HEK293 (cell line): ENCODE measurements at regions not wholly inside any gene's neighbourhood (a gene's known extent, or its start where the extent isn't known, plus 50 kb on each side); places are given as distances from the start of the nearest gene placed in this dataset.
A peak's percentile ranks its signal among the peaks of the same experiment; 100 is the strongest.

Experiments used
- FEZF1 ChIP-seq: fragments of 450-650 bp; formaldehyde crosslinking; IDR thresholded peaks from 2 replicates; pipeline ENCODE4 v1.5.1; 2016; ENCODE audit warnings: missing biosample characterization, missing genetic modification characterization
- MEIS1 ChIP-seq: sonication (generic); formaldehyde crosslinking; IDR thresholded peaks from 2 replicates; pipeline ENCODE4 v1.8.1; 2022; ENCODE audit warnings: missing genetic modification reagents, mild to moderate bottlenecking, borderline replicate concordance
- OSR2 ChIP-seq: fragments of 450-650 bp; formaldehyde crosslinking; IDR thresholded peaks from 2 replicates; pipeline ENCODE4 v1.5.1; 2016; ENCODE audit warnings: missing biosample characterization, missing genetic modification characterization
- PBX3 ChIP-seq: sonication (generic); formaldehyde crosslinking; IDR thresholded peaks from 2 replicates; pipeline ENCODE4 v1.8.1; 2022; ENCODE audit warnings: mild to moderate bottlenecking, moderate library complexity, missing genetic modification reagents
- TSHZ1 ChIP-seq: fragments of 450-650 bp; formaldehyde crosslinking; IDR thresholded peaks from 2 replicates; pipeline ENCODE4 v1.5.1; 2016; ENCODE audit warnings: missing biosample characterization, missing genetic modification characterization, borderline replicate concordance
- WT1 ChIP-seq: fragments of 450-650 bp; formaldehyde crosslinking; IDR thresholded peaks from 2 replicates; pipeline ENCODE4 v1.5.1; 2016; ENCODE audit warnings: missing biosample characterization, missing genetic modification characterization
- ZBTB8A ChIP-seq: fragments of 450-650 bp; formaldehyde crosslinking; IDR thresholded peaks from 2 replicates; pipeline ENCODE4 v1.5.1; 2016; ENCODE audit warnings: missing biosample characterization, missing genetic modification characterization
- ZNF112 ChIP-seq: fragments of 450-650 bp; formaldehyde crosslinking; IDR thresholded peaks from 2 replicates; pipeline ENCODE4 v1.5.0; 2017; ENCODE audit warnings: missing biosample characterization, missing genetic modification characterization
- ZNF169 ChIP-seq: fragments of 450-650 bp; formaldehyde crosslinking; IDR thresholded peaks from 2 replicates; pipeline ENCODE4 v1.5.1; 2016; ENCODE audit warnings: missing biosample characterization, missing genetic modification characterization
- ZNF341 ChIP-seq: fragments of 450-650 bp; formaldehyde crosslinking; IDR thresholded peaks from 2 replicates; pipeline ENCODE4; 2016; ENCODE audit warnings: low read depth, missing biosample characterization, missing genetic modification characterization
- ZNF473 ChIP-seq: fragments of 450-650 bp; formaldehyde crosslinking; IDR thresholded peaks from 2 replicates; pipeline ENCODE4 v1.5.1; 2017; ENCODE audit warnings: missing biosample characterization, missing genetic modification characterization
- ZNF513 ChIP-seq: fragments of 450-650 bp; IDR thresholded peaks from 2 replicates; pipeline ENCODE4 v1.5.1; 2018; ENCODE audit warnings: missing biosample characterization, missing genetic modification characterization
- ZNF514 ChIP-seq: fragments of 450-650 bp; formaldehyde crosslinking; IDR thresholded peaks from 2 replicates; pipeline ENCODE4 v1.5.1; 2016; ENCODE audit warnings: missing biosample characterization, missing genetic modification characterization
- ZNF530 ChIP-seq: fragments of 450-650 bp; formaldehyde crosslinking; IDR thresholded peaks from 2 replicates; pipeline ENCODE4 v1.5.1; 2016; ENCODE audit warnings: low read depth, missing biosample characterization, missing genetic modification characterization
- ZNF561 ChIP-seq: fragments of 450-650 bp; IDR thresholded peaks from 2 replicates; pipeline ENCODE4 v1.5.1; 2018; ENCODE audit warnings: missing biosample characterization, missing genetic modification characterization, borderline replicate concordance
- ZNF610 ChIP-seq: fragments of 450-650 bp; formaldehyde crosslinking; IDR thresholded peaks from 2 replicates; pipeline ENCODE4 v1.5.1; 2016; ENCODE audit warnings: missing biosample characterization, missing genetic modification characterization, borderline replicate concordance
- ZNF747 ChIP-seq: fragments of 450-650 bp; formaldehyde crosslinking; IDR thresholded peaks from 2 replicates; pipeline ENCODE4 v1.5.1; 2016; ENCODE audit warnings: missing biosample characterization, missing genetic modification characterization
- ZNF837 ChIP-seq: fragments of 450-650 bp; formaldehyde crosslinking; IDR thresholded peaks from 2 replicates; pipeline ENCODE4 v1.5.1; 2016; ENCODE audit warnings: missing biosample characterization, missing genetic modification characterization
- TF ChIP-seq, protein P1 (sequence below): fragments of 450-650 bp; formaldehyde crosslinking; IDR thresholded peaks from 2 replicates; pipeline ENCODE4 v1.5.1; 2016; ENCODE audit warnings: missing biosample characterization, missing genetic modification characterization, borderline replicate concordance
- TF ChIP-seq, protein P2 (sequence below): fragments of 450-650 bp; formaldehyde crosslinking; optimal IDR thresholded peaks from 2 replicates; pipeline ENCODE3; 2016; ENCODE audit warnings: missing biosample characterization, mild to moderate bottlenecking, missing genetic modification characterization
- TF ChIP-seq, protein P3 (sequence below): fragments of 450-650 bp; formaldehyde crosslinking; conservative IDR thresholded peaks from 2 replicates; pipeline ENCODE4 v1.5.1; 2016; ENCODE audit warnings: low read depth, missing biosample characterization, missing genetic modification characterization

DNA sequence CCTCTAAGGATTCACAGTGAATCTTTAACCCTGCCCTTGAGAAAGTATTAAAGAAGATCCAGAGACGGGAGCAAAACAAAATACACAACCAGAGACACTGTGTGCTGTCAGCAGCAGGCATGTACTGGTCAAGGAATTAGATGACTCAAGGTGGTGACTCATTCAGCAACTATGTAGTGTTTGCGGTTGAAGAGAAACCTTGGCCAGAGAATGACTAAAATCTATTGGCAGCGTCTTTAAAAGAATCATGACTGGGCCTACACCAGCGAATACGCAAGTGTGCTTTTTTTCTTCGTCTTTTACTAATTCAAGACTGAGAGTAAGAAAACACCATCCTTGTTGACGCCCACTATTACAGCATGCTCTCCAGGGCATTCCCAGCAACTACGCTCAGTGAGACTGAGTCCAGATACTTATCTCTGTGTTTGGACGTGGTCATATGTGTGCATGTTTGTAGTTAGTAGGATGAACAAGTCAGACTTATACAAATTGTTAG is 72.4 kb upstream of the BACH2 start (continued):
- TF ChIP-seq, protein P1, sequence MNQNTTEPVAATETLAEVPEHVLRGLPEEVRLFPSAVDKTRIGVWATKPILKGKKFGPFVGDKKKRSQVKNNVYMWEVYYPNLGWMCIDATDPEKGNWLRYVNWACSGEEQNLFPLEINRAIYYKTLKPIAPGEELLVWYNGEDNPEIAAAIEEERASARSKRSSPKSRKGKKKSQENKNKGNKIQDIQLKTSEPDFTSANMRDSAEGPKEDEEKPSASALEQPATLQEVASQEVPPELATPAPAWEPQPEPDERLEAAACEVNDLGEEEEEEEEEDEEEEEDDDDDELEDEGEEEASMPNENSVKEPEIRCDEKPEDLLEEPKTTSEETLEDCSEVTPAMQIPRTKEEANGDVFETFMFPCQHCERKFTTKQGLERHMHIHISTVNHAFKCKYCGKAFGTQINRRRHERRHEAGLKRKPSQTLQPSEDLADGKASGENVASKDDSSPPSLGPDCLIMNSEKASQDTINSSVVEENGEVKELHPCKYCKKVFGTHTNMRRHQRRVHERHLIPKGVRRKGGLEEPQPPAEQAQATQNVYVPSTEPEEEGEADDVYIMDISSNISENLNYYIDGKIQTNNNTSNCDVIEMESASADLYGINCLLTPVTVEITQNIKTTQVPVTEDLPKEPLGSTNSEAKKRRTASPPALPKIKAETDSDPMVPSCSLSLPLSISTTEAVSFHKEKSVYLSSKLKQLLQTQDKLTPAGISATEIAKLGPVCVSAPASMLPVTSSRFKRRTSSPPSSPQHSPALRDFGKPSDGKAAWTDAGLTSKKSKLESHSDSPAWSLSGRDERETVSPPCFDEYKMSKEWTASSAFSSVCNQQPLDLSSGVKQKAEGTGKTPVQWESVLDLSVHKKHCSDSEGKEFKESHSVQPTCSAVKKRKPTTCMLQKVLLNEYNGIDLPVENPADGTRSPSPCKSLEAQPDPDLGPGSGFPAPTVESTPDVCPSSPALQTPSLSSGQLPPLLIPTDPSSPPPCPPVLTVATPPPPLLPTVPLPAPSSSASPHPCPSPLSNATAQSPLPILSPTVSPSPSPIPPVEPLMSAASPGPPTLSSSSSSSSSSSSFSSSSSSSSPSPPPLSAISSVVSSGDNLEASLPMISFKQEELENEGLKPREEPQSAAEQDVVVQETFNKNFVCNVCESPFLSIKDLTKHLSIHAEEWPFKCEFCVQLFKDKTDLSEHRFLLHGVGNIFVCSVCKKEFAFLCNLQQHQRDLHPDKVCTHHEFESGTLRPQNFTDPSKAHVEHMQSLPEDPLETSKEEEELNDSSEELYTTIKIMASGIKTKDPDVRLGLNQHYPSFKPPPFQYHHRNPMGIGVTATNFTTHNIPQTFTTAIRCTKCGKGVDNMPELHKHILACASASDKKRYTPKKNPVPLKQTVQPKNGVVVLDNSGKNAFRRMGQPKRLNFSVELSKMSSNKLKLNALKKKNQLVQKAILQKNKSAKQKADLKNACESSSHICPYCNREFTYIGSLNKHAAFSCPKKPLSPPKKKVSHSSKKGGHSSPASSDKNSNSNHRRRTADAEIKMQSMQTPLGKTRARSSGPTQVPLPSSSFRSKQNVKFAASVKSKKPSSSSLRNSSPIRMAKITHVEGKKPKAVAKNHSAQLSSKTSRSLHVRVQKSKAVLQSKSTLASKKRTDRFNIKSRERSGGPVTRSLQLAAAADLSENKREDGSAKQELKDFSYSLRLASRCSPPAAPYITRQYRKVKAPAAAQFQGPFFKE (tag by site-specific recombination), result no peak
- no peak for TF ChIP-seq ZNF747 (tag by site-specific recombination)
- TF ChIP-seq ZNF514, result no peak
- peak; percentile 73 for TF ChIP-seq FEZF1
- TF ChIP-seq WT1 (tag by site-specific recombination), result no peak
- TF ChIP-seq ZNF561 (tag by site-specific recombination), result no peak; the same call in 1 of the 2 replicates
- TF ChIP-seq ZNF112 (tag by site-specific recombination), result no peak
- TF ChIP-seq TSHZ1 (tag by site-specific recombination), result peak; percentile 88
- TF ChIP-seq, protein P2, sequence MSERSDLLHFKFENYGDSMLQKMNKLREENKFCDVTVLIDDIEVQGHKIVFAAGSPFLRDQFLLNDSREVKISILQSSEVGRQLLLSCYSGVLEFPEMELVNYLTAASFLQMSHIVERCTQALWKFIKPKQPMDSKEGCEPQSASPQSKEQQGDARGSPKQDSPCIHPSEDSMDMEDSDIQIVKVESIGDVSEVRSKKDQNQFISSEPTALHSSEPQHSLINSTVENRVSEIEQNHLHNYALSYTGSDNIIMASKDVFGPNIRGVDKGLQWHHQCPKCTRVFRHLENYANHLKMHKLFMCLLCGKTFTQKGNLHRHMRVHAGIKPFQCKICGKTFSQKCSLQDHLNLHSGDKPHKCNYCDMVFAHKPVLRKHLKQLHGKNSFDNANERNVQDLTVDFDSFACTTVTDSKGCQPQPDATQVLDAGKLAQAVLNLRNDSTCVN (tag by site-specific recombination), result no peak
- no peak for TF ChIP-seq ZNF610 (tag by site-specific recombination)
- TF ChIP-seq, protein P3, sequence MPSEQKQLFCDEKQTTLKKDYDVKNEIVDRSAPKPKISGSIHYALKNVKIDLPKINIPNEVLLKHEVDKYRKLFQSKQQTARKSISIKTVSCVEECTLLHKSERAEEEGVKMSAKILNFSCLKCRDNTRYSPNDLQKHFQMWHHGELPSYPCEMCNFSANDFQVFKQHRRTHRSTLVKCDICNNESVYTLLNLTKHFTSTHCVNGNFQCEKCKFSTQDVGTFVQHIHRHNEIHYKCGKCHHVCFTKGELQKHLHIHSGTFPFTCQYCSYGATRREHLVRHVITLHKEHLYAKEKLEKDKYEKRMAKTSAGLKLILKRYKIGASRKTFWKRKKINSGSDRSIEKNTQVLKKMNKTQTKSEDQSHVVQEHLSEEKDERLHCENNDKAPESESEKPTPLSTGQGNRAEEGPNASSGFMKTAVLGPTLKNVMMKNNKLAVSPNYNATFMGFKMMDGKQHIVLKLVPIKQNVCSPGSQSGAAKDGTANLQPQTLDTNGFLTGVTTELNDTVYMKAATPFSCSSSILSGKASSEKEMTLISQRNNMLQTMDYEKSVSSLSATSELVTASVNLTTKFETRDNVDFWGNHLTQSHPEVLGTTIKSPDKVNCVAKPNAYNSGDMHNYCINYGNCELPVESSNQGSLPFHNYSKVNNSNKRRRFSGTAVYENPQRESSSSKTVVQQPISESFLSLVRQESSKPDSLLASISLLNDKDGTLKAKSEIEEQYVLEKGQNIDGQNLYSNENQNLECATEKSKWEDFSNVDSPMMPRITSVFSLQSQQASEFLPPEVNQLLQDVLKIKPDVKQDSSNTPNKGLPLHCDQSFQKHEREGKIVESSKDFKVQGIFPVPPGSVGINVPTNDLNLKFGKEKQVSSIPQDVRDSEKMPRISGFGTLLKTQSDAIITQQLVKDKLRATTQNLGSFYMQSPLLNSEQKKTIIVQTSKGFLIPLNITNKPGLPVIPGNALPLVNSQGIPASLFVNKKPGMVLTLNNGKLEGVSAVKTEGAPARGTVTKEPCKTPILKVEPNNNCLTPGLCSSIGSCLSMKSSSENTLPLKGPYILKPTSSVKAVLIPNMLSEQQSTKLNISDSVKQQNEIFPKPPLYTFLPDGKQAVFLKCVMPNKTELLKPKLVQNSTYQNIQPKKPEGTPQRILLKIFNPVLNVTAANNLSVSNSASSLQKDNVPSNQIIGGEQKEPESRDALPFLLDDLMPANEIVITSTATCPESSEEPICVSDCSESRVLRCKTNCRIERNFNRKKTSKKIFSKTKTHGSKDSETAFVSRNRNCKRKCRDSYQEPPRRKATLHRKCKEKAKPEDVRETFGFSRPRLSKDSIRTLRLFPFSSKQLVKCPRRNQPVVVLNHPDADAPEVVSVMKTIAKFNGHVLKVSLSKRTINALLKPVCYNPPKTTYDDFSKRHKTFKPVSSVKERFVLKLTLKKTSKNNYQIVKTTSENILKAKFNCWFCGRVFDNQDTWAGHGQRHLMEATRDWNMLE (tag by site-specific recombination), result peak; percentile 62
- TF ChIP-seq ZNF530 (tag by site-specific recombination), result no peak
- no peak for TF ChIP-seq ZNF837
- no peak for TF ChIP-seq ZNF169 (tag by site-specific recombination)
- TF ChIP-seq PBX3 (CRISPR knock-in tag), result no peak
- TF ChIP-seq ZBTB8A, result no peak
- peak; percentile 36; the same call in 1 of the 2 replicates for TF ChIP-seq OSR2
- no peak for TF ChIP-seq ZNF341 (tag by site-specific recombination)
- TF ChIP-seq MEIS1 (CRISPR knock-in tag), result no peak
- no peak for TF ChIP-seq ZNF513 (tag by site-specific recombination)
- no peak for TF ChIP-seq ZNF473 (tag by site-specific recombination)
